NCI-H1105 treated with DMSO at 0.1 percent for 48 hours (cell line): ENCODE measurements at regions not wholly inside any gene's neighbourhood (a gene's known extent, or its start where the extent isn't known, plus 50 kb on each side); places are given as distances from the start of the nearest gene placed in this dataset.

Experiments
- DNase-seq: peaks from one replicate; lab custom pipeline; 2025; lab: John Stamatoyannopoulos, UW

DNA sequence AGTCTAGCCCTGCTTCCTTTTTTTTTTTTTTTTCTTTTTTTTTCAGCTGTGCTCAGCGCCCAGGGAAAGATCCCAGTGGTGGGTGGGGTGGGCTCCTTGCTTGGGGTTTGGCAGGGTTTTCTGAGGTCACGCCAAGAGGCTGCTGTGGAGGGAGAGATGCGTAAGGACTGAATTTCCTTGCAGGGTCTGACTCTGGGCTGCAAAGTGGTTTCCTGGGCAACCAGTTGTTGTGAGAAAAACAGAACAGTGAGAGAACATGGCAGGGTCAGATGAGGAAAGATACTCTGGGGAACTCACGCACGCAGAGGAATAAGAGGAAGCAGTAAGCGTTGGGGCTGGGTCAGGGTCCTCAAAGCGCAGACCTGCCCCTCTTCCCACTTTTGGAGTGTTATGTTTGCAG is 119.5 kb downstream of the IRF8 start:
- DNase-seq = no peak

DNA sequence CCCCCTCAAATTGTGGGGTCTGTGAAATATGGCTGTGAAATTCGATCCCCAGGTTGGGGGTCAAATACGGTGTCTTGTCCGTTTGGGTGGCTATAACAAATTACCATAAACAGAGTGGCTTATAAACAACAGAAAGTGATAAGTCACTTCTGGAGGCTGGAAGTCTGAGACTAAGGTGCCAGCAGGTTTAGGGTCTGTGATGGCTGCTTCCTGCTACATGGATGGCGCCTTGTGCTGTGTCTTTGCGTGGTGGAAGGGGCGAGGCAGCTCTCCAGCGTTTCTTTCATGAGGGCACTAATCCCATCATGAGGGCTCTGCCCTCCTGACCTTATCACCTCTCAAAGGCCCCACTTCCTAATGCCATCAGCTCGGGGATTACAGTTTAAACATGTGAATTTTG is 120.0 kb downstream of the IRF8 start:
- DNase-seq = no peak

DNA sequence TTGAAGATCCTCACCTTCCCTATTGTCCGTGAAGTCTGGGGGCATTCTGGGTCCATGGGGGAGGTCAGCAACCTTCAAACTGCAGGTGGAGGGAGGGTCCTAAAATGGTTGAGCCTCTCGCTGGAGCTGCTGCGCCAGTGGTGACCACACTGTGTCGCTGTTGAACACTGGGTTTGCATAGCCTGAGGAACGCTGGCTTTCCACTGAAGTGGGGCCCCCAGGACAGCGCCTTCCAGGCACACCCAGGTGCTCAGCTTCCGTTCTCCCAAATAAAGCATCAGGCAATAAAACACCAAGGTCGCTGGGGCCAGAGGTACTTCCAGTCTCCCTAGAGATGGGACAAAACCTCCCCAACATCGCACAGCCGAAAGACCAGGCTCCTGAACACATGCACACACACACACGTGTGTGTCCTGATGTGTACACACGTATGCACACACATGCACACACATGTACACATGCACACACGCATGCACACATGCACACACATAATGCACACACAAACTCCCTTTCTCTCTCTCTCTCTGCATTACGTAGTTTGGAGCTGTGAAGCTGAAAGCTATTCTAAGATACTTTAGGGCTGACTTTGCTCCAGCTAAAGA is 120.6 kb downstream of the IRF8 start:
- no peak for DNase-seq

DNA sequence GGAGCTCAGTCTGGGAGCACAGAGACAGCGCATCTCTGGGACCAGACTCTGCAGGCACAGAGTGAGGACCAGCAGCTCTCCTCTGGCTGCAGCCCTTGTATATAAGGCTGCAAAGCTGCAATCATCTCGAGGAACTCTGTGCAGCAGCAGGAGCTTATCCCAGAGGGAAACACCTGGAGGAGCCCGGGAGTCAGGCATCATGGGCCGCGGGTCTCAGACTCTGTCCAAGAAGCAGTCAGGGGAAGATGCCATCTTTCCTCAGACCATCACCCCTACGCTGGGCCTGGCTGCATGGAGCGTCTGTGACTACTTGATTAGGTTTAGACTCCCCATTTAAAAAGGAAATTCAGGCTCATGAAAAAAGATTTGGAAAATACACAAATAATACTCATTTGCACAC is 122.0 kb downstream of the IRF8 start:
- no peak for DNase-seq

DNA sequence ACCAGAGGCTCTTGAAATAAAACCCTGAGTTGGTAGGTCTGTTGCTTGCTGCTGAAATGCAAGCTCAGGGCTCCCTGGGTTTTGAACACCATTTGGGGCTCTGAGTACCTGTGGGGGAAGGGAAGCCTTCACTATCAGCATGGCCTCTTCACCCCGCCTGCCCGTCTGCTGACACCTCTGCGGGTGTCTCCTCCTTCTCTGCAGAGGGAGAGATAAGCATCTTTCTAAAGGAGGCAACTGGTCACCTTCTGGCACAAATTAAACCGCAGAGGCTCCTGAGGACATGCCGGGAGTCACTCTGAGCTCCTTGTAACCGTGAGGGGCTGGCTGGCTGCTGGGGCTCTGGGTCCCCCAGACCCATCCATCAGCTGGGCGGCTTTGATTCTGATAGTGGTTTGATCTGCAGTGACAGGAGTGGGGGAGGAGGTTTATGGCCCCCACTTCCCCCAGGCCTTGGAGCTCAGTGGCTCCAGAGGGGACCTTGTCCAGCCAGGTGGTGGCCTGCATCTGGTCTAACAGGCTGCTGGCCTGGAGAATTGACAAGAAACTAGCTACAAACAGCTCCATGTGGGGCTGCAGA is 123.5 kb downstream of the IRF8 start:
- no peak for DNase-seq

DNA sequence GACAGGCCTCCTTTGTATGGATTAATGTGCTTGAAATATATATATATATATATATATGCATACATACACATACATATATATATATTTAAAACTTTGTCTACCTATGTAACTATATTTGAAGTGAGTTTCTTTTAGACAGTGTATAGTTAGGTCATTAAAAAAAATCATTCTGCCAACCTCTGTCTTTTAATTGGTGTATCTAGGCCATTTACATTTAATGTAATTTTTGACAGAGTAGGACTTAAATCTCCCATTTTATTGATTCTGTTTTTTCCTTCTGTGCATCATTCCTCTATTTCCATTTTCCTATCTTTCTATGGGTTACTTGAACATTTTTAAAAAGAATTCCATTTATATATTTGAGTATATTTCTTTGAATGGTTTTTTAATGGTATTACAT is 125.2 kb downstream of the IRF8 start:
- DNase-seq = no peak

DNA sequence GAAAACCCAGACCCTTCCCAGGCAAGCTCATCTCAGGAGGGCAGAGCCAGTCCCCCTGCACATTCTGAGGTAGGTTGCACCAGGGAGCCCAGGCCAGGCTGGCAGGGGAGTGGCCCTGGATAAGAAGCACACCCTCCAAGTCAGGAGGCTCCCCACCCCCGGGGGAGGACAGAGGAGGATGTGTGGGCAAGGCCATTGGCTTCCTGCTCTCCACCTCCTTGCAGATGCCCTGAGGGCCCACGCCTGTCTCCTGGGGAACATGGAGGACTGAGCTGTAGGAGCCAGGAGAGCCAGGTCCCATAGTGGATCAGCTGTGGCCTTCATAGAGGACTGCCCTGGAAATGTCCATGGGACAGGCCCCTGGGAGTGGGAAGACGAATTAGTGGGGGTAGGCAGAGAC is 126.7 kb downstream of the IRF8 start:
- no peak for DNase-seq

DNA sequence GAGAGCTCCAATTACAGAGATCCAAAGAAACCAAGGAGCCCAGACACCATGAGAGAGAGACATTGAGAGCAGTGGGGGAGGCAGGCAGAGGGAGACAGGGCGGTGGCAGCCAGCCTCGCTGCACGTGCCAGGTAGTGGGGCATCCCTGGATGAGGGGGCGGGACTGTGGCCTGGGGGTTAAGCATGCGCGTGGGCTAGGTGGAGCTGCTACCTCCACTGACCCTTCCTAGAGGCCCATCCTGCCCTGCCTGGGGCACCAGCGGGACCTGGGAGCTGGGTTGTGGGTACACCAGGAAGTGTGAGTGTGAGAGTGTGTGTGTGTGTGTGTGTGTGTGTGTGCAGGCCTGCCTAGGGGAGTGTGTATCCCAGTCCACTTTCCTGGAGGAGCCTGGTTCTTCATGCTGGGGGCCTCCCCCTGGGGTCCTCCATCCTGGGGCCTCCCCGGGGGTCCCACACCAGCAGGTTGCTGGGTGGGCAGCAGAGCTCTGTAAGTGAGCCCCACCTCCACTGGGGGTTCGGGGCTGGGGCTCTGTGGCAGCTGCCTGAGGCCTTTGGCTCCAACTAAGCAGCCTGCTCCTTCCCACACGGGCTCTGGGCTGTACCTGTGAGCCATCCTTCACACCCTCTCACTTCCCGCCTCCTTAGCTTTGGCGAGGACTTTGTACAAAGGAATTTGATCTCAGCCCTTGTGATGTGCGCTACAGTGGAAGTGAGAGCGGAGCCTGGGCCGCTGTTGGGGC is 127.4 kb downstream of the IRF8 start:
- DNase-seq = no peak

DNA sequence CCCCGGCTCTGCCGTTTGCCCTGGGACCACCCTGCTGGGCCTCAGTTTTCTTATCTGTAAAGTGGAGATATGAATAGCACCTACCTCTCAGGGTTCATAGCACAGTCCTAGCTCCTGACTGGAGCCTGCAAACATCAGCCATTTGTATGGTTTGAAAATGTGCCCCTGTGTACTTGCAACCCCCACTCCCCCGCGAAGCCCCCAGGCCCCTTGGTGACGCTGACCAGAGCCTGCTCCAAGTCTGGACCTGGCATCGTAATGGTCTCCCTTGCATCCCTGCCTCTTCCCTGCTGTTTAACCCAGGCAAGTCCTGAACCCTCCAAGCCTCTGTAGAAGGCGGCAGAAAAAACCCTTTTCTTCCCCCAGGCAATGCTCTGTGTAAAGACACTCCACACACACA is 128.0 kb downstream of the IRF8 start:
- no peak for DNase-seq

DNA sequence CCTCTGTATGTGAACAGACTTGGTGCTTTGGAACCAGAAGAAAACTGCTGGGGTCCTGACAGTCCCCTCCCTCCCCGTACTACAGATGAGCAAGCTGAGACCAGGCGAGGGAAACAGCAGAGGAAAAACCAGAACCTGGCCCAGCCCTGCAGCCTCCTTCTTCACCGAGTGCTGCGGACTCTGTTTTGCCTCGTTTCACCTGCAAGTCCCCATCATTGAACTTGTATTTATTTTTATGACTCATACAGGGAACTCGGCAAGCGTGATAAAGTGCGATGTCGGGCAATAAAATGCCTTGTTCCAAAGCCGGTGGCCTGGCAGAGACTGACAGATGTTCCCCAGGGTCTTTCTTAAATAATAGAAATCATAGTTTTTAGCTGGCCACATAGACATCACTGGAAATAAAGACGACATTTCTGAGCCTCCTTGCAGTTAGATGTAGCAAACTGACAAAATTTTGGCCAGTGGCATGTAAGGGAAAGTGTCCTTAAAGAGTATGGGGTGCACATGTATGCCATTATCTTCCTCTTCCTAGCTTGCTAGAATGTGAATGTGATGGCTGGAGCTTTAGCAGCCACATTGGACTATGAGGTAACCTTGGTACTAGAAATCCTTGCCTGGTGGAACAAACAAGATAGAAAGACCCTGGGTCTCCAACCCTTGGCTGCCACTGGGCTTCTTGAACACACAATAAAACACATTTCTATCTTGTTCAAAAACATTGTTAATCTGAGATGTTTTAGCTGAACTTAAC is 128.6 kb downstream of the IRF8 start:
- DNase-seq = no peak

DNA sequence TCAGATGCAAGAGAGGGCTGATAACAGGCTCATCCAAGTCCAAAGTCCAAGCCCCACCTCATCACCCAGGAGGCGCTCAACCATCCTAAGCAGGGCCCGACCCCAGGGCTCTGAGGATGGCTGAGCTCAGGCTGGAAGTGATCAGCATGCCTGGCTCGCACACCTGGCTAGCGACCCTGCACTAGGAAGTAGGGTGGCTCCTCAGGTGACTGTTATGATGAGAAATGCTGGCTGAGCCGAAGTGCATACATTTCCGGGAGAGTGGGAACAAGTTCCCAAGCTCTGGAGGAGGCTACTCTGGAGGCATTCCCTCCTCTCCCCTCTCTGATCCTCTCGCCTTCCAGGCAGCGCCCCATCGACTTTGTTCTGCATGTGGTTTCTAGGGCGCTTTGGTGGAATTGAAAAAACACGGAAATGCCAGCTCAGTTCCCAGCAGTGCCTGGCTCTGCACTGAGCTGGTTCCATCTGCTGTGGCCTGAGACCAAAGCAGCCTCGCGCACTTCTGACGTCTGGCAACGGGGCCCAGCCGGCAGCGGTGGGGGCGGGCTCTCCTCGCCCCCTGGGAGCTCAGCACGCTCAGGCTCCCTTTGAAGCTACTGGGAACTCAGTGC is 130.3 kb downstream of the IRF8 start:
- no peak for DNase-seq

DNA sequence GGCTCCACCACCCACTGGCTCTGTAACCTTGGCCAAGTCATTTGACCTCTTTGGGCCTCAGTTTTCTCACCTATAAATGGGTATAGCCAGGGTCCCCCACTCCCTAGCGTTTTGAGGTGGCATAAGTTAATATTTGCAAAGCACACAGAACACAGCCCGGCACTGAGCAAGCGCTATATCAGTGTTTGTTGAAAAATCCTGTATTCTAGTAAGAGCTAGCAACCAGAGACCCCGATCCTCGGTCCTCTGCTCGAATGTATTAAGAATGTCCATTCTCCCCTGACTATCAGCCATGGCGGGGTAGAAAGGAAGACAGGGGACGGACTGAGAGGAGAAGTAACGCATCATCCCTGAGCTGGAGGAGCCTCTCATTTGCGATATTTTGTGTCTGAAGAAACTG is 131.2 kb downstream of the IRF8 start:
- DNase-seq = no peak

DNA sequence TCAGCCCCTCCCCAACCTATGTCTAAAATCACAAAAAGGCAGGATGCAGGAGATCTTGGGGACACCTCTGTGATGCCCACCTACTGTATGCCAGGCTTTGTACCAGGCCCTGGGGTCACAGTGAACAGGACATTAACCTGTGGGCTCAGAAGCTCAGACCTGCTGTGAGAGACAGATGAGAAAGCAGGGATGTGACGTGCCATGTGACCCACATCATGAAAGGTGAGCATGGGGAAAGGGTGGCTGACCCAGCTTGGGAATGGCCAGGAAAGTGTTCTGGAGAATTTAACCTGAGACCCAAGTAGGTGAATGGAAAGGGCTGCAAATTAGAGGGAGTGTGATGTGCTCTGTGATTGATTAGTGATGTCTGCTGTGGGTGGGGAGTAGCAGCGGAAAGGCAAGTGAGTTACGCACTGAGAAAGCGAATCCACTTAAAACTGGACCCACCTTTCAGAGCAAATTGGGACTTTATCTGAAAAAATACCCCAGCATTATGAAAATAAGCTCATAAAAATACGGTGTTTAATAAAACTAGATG is 132.2 kb downstream of the IRF8 start:
- DNase-seq = no peak

DNA sequence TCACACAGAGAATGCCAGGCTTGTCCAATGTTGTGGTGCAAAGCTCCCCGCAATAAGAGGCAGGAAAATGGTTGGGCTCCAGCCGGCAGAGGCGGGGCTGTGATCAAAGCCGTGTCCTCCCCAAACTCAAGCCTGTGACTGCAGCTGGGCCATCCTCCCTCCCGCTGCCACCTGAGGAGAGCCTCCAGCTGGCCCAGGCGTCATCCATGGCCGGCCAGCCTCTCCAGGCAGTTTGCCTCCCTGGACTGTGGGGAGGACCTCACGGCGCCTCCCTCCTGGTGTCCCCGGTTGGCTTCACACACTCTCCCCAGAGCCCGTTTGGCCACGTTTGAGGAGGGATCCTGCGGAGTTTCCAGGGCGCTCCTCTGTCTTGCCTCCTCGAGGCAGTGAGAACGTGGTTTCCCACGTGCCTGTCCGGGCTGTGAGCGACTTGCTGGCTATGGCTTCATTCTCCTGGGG is 134.1 kb downstream of the IRF8 start:
- DNase-seq = no peak

DNA sequence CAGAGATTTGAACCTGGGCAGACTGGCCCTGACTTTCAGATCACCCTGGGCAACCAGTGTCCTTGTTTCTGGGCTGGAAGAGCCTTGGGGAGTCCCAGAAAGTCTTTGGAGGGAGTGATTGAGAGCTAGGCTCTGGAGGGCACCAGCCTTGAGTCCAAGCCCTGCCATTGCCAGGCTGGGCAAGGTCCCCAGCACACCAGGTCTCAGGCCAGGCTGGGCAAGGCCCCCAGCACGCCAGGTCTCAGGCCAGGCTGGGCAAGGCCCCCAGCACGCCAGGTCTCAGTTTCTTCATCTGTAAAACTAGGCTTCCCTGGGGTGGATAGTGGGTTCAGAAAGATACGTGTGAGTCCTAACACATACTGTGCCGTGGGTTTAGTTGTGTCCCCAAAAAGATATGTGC is 135.0 kb downstream of the IRF8 start:
- DNase-seq = no peak

DNA sequence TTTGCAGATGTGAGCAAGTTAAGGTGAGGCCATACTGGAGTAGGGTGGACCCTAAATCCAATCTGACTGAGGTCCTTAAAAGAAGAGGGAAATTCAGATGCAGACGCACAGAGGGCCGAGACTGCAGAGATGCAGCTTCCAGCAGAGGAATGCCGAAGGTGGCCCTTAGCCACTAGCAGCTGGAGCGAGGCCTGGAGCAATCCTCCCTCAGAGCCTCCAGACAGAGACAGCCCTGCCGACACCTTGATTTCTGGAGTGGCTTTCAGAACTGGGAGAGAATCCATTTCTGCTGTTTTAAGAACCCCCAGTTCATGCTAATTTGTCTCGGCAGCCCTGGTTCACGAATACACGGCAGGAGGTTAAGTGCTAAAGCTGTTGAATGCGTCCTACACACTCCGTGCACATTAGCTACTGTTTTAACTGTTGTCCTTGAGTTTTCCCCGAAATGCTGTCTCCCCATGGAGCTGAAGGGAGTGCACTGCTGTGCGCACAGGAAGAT is 135.5 kb downstream of the IRF8 start:
- DNase-seq = no peak

DNA sequence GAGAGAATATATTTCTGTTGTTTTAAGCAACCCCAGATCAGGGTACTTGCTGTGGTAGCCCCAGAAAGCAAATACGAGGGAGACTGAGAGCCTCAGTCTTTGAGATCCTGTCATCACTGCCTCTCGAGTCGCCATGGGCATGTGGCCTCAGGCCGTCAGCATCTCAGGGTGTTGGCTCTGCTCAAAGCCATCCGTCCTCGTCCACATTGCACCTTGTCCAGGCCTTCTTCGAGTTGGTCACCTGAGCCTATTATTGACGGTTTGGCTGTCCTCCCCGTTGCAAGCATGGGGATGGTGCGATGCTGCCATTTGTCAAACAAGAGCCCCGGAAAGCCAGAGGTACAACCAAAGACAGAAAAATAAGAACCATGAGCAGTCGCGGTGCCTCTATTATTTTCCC is 136.9 kb downstream of the IRF8 start:
- DNase-seq = no peak

DNA sequence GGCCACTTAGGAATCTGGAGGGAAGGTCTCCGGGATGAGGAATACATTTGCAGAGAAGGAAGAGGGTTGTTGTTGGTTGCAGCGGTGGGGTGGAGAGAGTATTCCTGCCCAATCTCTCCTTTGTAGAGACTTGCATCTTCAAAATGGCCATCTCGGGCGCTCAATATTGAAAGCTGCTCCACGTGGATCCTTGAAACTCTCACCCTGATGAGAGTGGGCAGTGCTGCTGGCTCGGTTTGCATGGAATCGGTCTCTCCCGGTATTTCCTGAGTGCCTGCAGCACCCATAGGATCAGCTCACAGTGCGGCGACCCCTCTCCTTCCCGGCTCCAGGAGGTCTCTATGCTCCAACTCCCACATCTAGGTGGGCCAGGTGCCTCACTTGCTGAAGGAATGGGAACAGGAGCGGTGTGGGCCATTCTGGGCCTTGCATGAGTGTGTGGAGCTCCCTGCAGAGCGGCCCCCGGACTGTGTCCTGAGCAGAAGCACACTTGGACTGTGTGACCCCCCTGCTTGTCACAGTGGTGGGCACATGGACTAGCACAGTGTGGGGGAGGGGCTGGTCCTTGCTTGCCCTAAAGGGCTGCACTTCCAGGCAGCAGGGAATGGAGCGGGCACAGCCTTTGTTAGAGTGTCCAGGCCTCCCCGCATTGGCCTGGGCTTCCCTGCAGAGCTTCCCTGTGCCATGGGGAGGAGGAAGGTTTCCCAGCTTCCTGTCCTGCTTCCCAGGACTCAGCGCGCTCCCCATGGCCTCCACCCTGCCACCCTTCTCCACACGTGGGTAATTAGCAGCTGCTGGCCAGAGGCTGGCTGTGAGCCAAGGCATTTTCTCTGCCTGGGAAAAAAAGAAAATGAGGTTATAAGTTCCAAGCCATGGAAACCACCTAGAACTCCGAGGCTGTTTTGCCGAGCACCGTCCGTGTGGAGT is 139.3 kb downstream of the IRF8 start:
- DNase-seq = peak; percentile 60

DNA sequence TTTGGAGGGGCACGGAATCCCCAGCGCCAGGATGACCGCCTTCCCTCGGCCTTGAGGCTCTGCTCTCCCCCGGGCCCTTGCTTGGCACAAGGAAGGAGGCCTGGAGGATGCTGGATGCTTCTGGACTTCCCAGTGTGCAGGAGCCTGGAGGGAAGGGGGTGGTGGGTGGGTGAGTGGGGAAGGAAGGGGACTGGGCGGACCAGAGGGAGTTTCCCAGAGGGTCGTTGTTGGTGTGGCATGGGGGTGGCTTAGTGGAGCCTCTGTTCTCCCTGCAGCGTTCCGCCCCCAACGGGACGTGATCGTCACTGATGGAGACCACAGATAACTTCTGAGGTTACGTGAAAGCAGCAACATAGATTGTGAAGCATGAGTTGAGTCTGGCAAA is 140.0 kb downstream of the IRF8 start:
- no peak for DNase-seq

DNA sequence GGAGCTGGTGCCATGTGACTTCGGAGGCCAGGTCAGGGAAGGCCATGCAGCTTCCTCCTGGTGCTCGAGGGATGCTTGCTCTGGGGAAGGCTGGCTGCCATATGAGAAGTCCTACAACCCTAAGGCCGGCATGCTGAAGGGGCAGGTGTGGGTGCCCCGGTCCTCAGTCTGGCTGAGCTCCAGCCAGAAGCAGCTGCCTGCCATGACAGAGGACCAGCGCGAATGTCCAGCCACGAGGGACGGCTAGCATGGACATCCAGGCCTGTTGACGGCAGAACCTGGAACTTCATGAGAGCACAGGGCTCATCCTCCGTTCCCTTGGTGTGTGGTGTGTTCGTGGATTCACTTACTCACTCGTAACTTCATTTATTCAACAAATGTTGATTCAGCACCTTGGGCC is 140.6 kb downstream of the IRF8 start:
- no peak for DNase-seq

DNA sequence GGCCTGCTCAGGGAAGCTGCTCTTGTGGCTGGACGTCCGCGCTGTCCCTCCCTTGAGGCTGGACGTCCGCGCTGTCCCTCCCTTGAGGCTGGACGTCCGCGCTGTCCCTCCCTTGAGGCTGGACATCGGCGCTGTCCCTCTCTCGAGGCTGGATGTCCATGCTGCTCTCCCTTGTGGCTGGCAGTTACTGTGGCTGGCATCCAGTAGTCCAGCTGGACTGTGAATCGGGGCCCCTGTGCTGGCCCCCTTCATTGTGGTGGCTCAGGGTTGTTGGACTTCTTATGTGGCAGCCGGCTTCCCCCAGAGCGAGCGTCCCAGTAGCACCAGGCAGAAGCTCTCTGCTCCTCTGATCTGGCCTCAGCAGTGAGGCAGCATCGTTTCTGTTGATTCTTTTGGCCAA is 141.5 kb downstream of the IRF8 start:
- DNase-seq = no peak
